K562 (cell line): ENCODE measurements at regions not wholly inside any gene's neighbourhood (a gene's known extent, or its start where the extent isn't known, plus 50 kb on each side); places are given as distances from the start of the nearest gene placed in this dataset.
A peak's percentile ranks its signal among the peaks of the same experiment; 100 is the strongest.

Experiments
- CEBPB ChIP-seq: fragments of 450-650 bp; IDR thresholded peaks from 2 replicates; pipeline ENCODE4 v1.6.1; 2016; ENCODE audit warnings: missing genetic modification characterization, missing compliant biosample characterization
- CREM ChIP-seq: IDR thresholded peaks from 2 replicates; pipeline ENCODE4 v1.6.1; 2014; ENCODE audit warnings: antibody characterized with exemption, low read depth
- FOS ChIP-seq: IDR thresholded peaks from 3 replicates; pipeline ENCODE4 v1.6.1; 2011; ENCODE audit not compliant: insufficient read length; ENCODE audit errors: extremely low read depth
- KDM5B ChIP-seq: fragments of 200-600 bp; sonication (generic); IDR thresholded peaks from 2 replicates; pipeline ENCODE4 v1.6.1; 2012; ENCODE audit warnings: low read depth, mild to moderate bottlenecking, moderate library complexity, low read length, control low read depth, inconsistent platforms; ENCODE audit not compliant: insufficient replicate concordance
- MAFF ChIP-seq: IDR thresholded peaks from 2 replicates; pipeline ENCODE4 v1.6.1; 2012; ENCODE audit warnings: low read length, improper control_type of control experiment
- MCM7 ChIP-seq, 2 experiments: fragments of 450-650 bp; IDR thresholded peaks; 2 replicates each; pipeline ENCODE4 v1.6.1; 2016 to 2018
- MLLT1 ChIP-seq, 2 experiments: fragments of 450-650 bp; IDR thresholded peaks; 2 replicates each; pipeline ENCODE4 v1.6.1; 2016
- NFRKB ChIP-seq: fragments of 450-650 bp; IDR thresholded peaks from 2 replicates; pipeline ENCODE4 v1.6.1; 2016; ENCODE audit warnings: low read depth
- POLR2AphosphoS2 ChIP-seq: IDR thresholded peaks from 2 replicates; pipeline ENCODE4 v1.6.1; 2012; ENCODE audit warnings: low read length, improper control_type of control experiment
- PRMT5 ChIP-seq: sonication (generic); formaldehyde crosslinking; IDR thresholded peaks from 2 replicates; pipeline ENCODE4 v1.5.0; 2020; ENCODE audit warnings: missing genetic modification reagents
- PTRF ChIP-seq: fragments of 450-650 bp; IDR thresholded peaks from 2 replicates; pipeline ENCODE4 v1.6.1; 2016; ENCODE audit warnings: mild to moderate bottlenecking, missing genetic modification characterization, missing compliant biosample characterization
- RBM14 ChIP-seq: fragments of 200-400 bp; formaldehyde crosslinking; IDR thresholded peaks from 2 replicates; pipeline ENCODE4 v1.6.1; 2018; ENCODE audit warnings: low read depth, mild to moderate bottlenecking, low read length, moderate library complexity, borderline replicate concordance; ENCODE audit not compliant: insufficient read depth
- SREBF2 ChIP-seq: sonication (generic); formaldehyde crosslinking; IDR thresholded peaks from 2 replicates; pipeline ENCODE4 v1.4.0; 2020; ENCODE audit warnings: mild to moderate bottlenecking, missing genetic modification reagents
- TAF7 ChIP-seq: fragments of 450-650 bp; IDR thresholded peaks from 2 replicates; pipeline ENCODE4 v1.6.1; 2016; ENCODE audit warnings: missing genetic modification characterization, missing compliant biosample characterization
- U2AF1 ChIP-seq: fragments of 200-400 bp; formaldehyde crosslinking; optimal IDR thresholded peaks from 2 replicates; pipeline ENCODE3; 2017; ENCODE audit warnings: mild to moderate bottlenecking, low read depth, low read length, moderate library complexity
- XRCC3 ChIP-seq: fragments of 450-650 bp; IDR thresholded peaks from 2 replicates; pipeline ENCODE4 v1.6.1; 2017; ENCODE audit warnings: mild to moderate bottlenecking, moderate library complexity
- ZBTB12 ChIP-seq: fragments of 250-450 bp; sonication (Bioruptor Pico); IDR thresholded peaks from 2 replicates; pipeline ENCODE4 v1.4.0; 2020
- ZFP91 ChIP-seq: sonication (generic); formaldehyde crosslinking; IDR thresholded peaks from 2 replicates; pipeline ENCODE4 v1.8.0; 2022; ENCODE audit warnings: mild to moderate bottlenecking, missing genetic modification reagents
- ZNF121 ChIP-seq: sonication (generic); formaldehyde crosslinking; conservative IDR thresholded peaks from 2 replicates; pipeline ENCODE4 v1.8.0; 2022; ENCODE audit warnings: missing genetic modification reagents
- ZNF140 ChIP-seq: fragments of 250-450 bp; sonication (Bioruptor Pico); IDR thresholded peaks from 2 replicates; pipeline ENCODE4 v1.8.0; 2021; ENCODE audit warnings: moderate library complexity, mild to moderate bottlenecking, inconsistent platforms
- ZNF583 ChIP-seq: fragments of 250-450 bp; sonication (Bioruptor Pico); IDR thresholded peaks from 2 replicates; pipeline ENCODE4 v1.4.0; 2020
- TF ChIP-seq, protein P1 (sequence below), 2 experiments: fragments of 450-650 bp; IDR thresholded peaks; 2 replicates each; pipeline ENCODE4 v1.6.1; 2018; ENCODE audit warnings: mild to moderate bottlenecking in 2 of 2, low read depth in 1 of 2; ENCODE audit not compliant: partially characterized antibody in 2 of 2

- TF ChIP-seq KDM5B (no peak), NFRKB (no peak), PTRF (tag) (no peak), FOS (no peak), TAF7 (no peak), ZBTB12 (CRISPR knock-in tag) (no peak), ZNF121 (no peak), RBM14 (no peak), CEBPB (tag) (no peak), SREBF2 (CRISPR knock-in tag) (no peak), U2AF1 (no peak), MLLT1 (IDR thresholded peaks at IDR 0.05) (no peak), ZNF140 (CRISPR knock-in tag) (no peak), ZNF583 (CRISPR knock-in tag) (no peak), POLR2AphosphoS2 (no peak), CREM (peak; percentile 17; the same call in 1 of the 2 replicates), PRMT5 (CRISPR knock-in tag) (no peak), XRCC3 (no peak), ZFP91 (CRISPR knock-in tag) (no peak), MCM7 (IDR thresholded peaks at IDR 0.05) (no peak), MAFF (no peak)
- TF ChIP-seq, protein P1, sequence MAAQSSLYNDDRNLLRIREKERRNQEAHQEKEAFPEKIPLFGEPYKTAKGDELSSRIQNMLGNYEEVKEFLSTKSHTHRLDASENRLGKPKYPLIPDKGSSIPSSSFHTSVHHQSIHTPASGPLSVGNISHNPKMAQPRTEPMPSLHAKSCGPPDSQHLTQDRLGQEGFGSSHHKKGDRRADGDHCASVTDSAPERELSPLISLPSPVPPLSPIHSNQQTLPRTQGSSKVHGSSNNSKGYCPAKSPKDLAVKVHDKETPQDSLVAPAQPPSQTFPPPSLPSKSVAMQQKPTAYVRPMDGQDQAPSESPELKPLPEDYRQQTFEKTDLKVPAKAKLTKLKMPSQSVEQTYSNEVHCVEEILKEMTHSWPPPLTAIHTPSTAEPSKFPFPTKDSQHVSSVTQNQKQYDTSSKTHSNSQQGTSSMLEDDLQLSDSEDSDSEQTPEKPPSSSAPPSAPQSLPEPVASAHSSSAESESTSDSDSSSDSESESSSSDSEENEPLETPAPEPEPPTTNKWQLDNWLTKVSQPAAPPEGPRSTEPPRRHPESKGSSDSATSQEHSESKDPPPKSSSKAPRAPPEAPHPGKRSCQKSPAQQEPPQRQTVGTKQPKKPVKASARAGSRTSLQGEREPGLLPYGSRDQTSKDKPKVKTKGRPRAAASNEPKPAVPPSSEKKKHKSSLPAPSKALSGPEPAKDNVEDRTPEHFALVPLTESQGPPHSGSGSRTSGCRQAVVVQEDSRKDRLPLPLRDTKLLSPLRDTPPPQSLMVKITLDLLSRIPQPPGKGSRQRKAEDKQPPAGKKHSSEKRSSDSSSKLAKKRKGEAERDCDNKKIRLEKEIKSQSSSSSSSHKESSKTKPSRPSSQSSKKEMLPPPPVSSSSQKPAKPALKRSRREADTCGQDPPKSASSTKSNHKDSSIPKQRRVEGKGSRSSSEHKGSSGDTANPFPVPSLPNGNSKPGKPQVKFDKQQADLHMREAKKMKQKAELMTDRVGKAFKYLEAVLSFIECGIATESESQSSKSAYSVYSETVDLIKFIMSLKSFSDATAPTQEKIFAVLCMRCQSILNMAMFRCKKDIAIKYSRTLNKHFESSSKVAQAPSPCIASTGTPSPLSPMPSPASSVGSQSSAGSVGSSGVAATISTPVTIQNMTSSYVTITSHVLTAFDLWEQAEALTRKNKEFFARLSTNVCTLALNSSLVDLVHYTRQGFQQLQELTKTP (IDR thresholded peaks at IDR 0.05; ENCODE audit: low read depth in 1 of 2, partially characterized antibody in 2 of 2) = no peak
Observed at GRCh38 chr11:95652002-95652472, 137.5 kb downstream of the FAM76B start (continued).
